ENCODE measurements at regions not wholly inside any gene's neighbourhood (a gene's known extent, or its start where the extent isn't known, plus 50 kb on each side); places are given as distances from the start of the nearest gene placed in this dataset.
A peak's percentile ranks its signal among the peaks of the same experiment; 100 is the strongest.

DNA sequence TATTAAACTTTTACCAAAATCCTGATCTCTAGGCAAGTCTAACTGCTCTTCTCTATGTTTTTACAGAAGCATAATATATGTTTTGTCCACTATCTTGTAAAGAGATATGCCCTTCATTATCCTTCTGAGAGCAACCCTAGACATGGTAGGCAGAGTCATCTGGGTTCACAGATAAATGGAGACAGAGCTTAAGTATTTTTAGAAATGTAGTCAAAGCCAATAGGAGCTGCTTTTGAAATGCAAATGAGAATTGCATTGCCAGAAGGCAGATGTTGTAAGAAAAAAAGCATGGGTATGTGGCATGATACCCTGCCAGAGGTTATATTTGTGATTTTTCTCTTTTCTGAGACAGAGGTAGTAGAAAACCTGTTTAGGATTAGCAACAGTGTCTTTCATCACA lies 964.8 kb downstream of the SORCS3 start:
- H3K27me3 Mint-ChIP-seq (ENCODE audit: low read depth) = no peaks in the 10 kb centered on the region
- no peak for DNase-seq (ENCODE audit: low spot score)
- H3K4me1 Mint-ChIP-seq = peaks cover 10% of the 10 kb centered on the region
- H3K9me3 Mint-ChIP-seq = peaks cover 6% of the 10 kb centered on the region
- H3K4me3 Mint-ChIP-seq = peak overlapping the region; percentile 14; the same call in 1 of the 2 replicates
- POLR2A ChIA-PET = no interaction called here
- CTCF ChIA-PET = no interaction called here
- TF ChIP-seq ZNF671 (CRISPR knock-in tag; IDR thresholded peaks at IDR 0.05) (no peak), ZNF232 (CRISPR knock-in tag; IDR thresholded peaks at IDR 0.05) (no peak)
- TF ChIP-seq, protein P1, sequence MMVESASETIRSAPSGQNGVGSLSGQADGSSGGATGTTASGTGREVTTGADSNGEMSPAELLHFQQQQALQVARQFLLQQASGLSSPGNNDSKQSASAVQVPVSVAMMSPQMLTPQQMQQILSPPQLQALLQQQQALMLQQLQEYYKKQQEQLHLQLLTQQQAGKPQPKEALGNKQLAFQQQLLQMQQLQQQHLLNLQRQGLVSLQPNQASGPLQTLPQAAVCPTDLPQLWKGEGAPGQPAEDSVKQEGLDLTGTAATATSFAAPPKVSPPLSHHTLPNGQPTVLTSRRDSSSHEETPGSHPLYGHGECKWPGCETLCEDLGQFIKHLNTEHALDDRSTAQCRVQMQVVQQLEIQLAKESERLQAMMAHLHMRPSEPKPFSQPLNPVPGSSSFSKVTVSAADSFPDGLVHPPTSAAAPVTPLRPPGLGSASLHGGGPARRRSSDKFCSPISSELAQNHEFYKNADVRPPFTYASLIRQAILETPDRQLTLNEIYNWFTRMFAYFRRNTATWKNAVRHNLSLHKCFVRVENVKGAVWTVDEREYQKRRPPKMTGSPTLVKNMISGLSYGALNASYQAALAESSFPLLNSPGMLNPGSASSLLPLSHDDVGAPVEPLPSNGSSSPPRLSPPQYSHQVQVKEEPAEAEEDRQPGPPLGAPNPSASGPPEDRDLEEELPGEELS (CRISPR knock-in tag; IDR thresholded peaks at IDR 0.05) = no peak
- peaks cover 5% of the 10 kb centered on the region for H3K36me3 Mint-ChIP-seq
- H3K27ac Mint-ChIP-seq = peak overlapping the region; percentile 74; the same call in 1 of the 2 replicates
- peak; percentile 39 for ATAC-seq

GRCh38 chr10:105605104-105605503 lies 964.0 kb downstream of the SORCS3 start:
- H3K9me3 Mint-ChIP-seq = peaks cover 6% of the 10 kb centered on the region
- TF ChIP-seq SP1 (CRISPR knock-in tag; conservative IDR thresholded peaks at IDR 0.05) = no peak
- no peak for TF ChIP-seq GTF2I (CRISPR knock-in tag; conservative IDR thresholded peaks at IDR 0.05)
- TF ChIP-seq TP53 (CRISPR knock-in tag; IDR thresholded peaks at IDR 0.05) = no peak
- no peak for TF ChIP-seq GRHL2 (CRISPR knock-in tag; IDR thresholded peaks at IDR 0.05; ENCODE audit: insufficient replicate concordance, severe bottlenecking)
- no peak for TF ChIP-seq ZMAT4 (CRISPR knock-in tag; IDR thresholded peaks at IDR 0.05)
- TF ChIP-seq NFATC4 (CRISPR knock-in tag; IDR thresholded peaks at IDR 0.05) = no peak
- TF ChIP-seq NFYB (CRISPR knock-in tag; conservative IDR thresholded peaks at IDR 0.05; ENCODE audit: low read depth) = no peak
- H3K4me1 Mint-ChIP-seq = peaks cover 10% of the 10 kb centered on the region
- H3K4me3 Mint-ChIP-seq = no peak overlapping the region
- DNase-seq (ENCODE audit: low spot score) (no peak), ATAC-seq (no peak)
- peaks cover 5% of the 10 kb centered on the region for H3K36me3 Mint-ChIP-seq
- ChIA-PET POLR2A (interaction anchor here (0.6 kb wide), 1 partner anchor 969 kb away, joined by 4 read pairs; no protein-coding TSS in a partner anchor), CTCF (no interaction called here)
- no peaks in the 10 kb centered on the region for H3K27me3 Mint-ChIP-seq (ENCODE audit: low read depth)
- H3K27ac Mint-ChIP-seq = no peak overlapping the region

DNA sequence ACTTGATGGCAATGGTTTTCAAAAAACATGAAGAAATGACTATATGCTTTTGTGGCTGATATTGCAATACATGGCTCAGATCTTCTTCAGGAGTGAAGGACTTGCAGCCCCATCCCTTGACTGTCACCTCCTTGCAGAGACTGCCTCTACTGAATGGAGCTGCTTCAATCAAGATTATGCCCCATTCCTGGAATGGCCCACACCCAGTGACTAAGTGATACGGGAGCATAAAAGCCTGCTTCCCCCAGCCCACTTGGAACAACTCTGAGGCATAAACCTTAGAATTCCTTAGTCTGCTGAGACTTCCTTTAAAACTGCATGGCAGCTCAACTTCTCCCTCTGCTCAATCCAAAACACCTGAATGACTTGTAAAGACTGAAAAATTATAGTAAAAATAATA lies 957.1 kb downstream of the SORCS3 start:
- H3K4me3 Mint-ChIP-seq = no peak overlapping the region
- no peak overlapping the region for H3K27ac Mint-ChIP-seq
- H3K4me1 Mint-ChIP-seq = peaks cover 16% of the 10 kb centered on the region
- H3K27me3 Mint-ChIP-seq (ENCODE audit: low read depth) = no peaks in the 10 kb centered on the region
- ChIA-PET CTCF (no interaction called here), POLR2A (no interaction called here)
- peaks cover 5% of the 10 kb centered on the region for H3K36me3 Mint-ChIP-seq
- TF ChIP-seq IRF2 (CRISPR knock-in tag; IDR thresholded peaks at IDR 0.05; ENCODE audit: borderline replicate concordance, low read depth) (no peak), HMGA2 (CRISPR knock-in tag; IDR thresholded peaks at IDR 0.05) (no peak), ATF6 (CRISPR knock-in tag; IDR thresholded peaks at IDR 0.05) (no peak), ATF1 (CRISPR knock-in tag; IDR thresholded peaks at IDR 0.05) (no peak), ZNF416 (CRISPR knock-in tag; IDR thresholded peaks at IDR 0.05) (no peak), E2F1 (CRISPR knock-in tag; IDR thresholded peaks at IDR 0.05) (no peak), PRRX2 (CRISPR knock-in tag; IDR thresholded peaks at IDR 0.05) (no peak)
- TF ChIP-seq, protein P2, sequence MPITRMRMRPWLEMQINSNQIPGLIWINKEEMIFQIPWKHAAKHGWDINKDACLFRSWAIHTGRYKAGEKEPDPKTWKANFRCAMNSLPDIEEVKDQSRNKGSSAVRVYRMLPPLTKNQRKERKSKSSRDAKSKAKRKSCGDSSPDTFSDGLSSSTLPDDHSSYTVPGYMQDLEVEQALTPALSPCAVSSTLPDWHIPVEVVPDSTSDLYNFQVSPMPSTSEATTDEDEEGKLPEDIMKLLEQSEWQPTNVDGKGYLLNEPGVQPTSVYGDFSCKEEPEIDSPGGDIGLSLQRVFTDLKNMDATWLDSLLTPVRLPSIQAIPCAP (CRISPR knock-in tag; IDR thresholded peaks at IDR 0.05) = no peak
- TF ChIP-seq, protein P3, sequence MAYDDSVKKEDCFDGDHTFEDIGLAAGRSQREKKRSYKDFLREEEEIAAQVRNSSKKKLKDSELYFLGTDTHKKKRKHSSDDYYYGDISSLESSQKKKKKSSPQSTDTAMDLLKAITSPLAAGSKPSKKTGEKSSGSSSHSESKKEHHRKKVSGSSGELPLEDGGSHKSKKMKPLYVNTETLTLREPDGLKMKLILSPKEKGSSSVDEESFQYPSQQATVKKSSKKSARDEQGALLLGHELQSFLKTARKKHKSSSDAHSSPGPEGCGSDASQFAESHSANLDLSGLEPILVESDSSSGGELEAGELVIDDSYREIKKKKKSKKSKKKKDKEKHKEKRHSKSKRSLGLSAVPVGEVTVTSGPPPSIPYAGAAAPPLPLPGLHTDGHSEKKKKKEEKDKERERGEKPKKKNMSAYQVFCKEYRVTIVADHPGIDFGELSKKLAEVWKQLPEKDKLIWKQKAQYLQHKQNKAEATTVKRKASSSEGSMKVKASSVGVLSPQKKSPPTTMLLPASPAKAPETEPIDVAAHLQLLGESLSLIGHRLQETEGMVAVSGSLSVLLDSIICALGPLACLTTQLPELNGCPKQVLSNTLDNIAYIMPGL (CRISPR knock-in tag; IDR thresholded peaks at IDR 0.05) = no peak
- DNase-seq (ENCODE audit: low spot score) = no peak
- H3K9me3 Mint-ChIP-seq = peaks cover 9% of the 10 kb centered on the region
- no peak for ATAC-seq
